ENCODE measurements at regions not wholly inside any gene's neighbourhood (a gene's known extent, or its start where the extent isn't known, plus 50 kb on each side); places are given as distances from the start of the nearest gene placed in this dataset.
A peak's percentile ranks its signal among the peaks of the same experiment; 100 is the strongest.
"Not testable (repeated sequence)": the region's sequence is repeated elsewhere in the genome, so short reads cannot be mapped to it uniquely, and the experiment has no call there.

GRCh38 chrX:144202726-144203125 lies 318.9 kb downstream of the UBE2NL start:
- not testable (repeated sequence) for DNase-seq

- not testable (repeated sequence) for DNase-seq
Observed at GRCh38 chrX:144208360-144209024, 324.6 kb downstream of the UBE2NL start.

GRCh38 chrX:144214651-144215050 lies 330.8 kb downstream of the UBE2NL start:
- DNase-seq, result no peak

- DNase-seq, result no peak
Observed at GRCh38 chrX:144219035-144219434, 335.2 kb downstream of the UBE2NL start.

GRCh38 chrX:144231116-144231785 lies 347.4 kb downstream of the UBE2NL start:
- DNase-seq, result not testable (repeated sequence)

GRCh38 chrX:144253356-144253755 lies 369.5 kb downstream of the UBE2NL start:
- no peak for DNase-seq

- no peak for DNase-seq
Observed at GRCh38 chrX:144259054-144259453, 375.2 kb downstream of the UBE2NL start.

- no peak for DNase-seq
Observed at GRCh38 chrX:144265641-144266040, 381.8 kb downstream of the UBE2NL start.

GRCh38 chrX:144275367-144275766 lies 391.5 kb downstream of the UBE2NL start:
- DNase-seq, result no peak

- DNase-seq, result no peak
Observed at GRCh38 chrX:144275843-144276242, 392.0 kb downstream of the UBE2NL start.

- no peak for DNase-seq
Observed at GRCh38 chrX:144293229-144293628, 409.4 kb downstream of the UBE2NL start.

GRCh38 chrX:144295921-144296320 lies 412.1 kb downstream of the UBE2NL start:
- no peak for DNase-seq

GRCh38 chrX:144297221-144297620 lies 413.4 kb downstream of the UBE2NL start:
- DNase-seq, result no peak

- DNase-seq, result no peak
Observed at GRCh38 chrX:144327495-144327894, 443.6 kb downstream of the UBE2NL start.

- no peak for DNase-seq
Observed at GRCh38 chrX:144333429-144333828, 449.6 kb downstream of the UBE2NL start.

- peak in 1 of 2 experiments; percentile 19 for DNase-seq
Observed at GRCh38 chrX:144334577-144334976, 450.7 kb downstream of the UBE2NL start.

- DNase-seq, result no peak
Observed at GRCh38 chrX:144335402-144335801, 451.5 kb downstream of the UBE2NL start.

GRCh38 chrX:144379156-144379555 lies 495.3 kb downstream of the UBE2NL start:
- no peak for DNase-seq

- no peak for DNase-seq
Observed at GRCh38 chrX:144388738-144389137, 504.9 kb downstream of the UBE2NL start.

All from activated T-cell treated with anti-CD3 and anti-CD28 coated beads, Interleukin-2, amount 50 U/mL, for 48 hours (primary cell).